Right lobe of liver (tissue), 4 donors: ENCODE measurements at regions not wholly inside any gene's neighbourhood (a gene's known extent, or its start where the extent isn't known, plus 50 kb on each side); places are given as distances from the start of the nearest gene placed in this dataset.

ENCODE experiments used
- CTCF ChIP-seq, 4 donors: fragments of 200-600 bp in 3 of 4; fragments of 450-650 bp in 1 of 4; IDR thresholded peaks; one replicate each; pipeline versions ENCODE4 v1.5.1 to v1.8.0; 2016 to 2022; ENCODE audit warnings: antibody characterized with exemption in 4 of 4, mild to moderate bottlenecking in 2 of 4
- POLR2A ChIP-seq: fragments of 450-650 bp; IDR thresholded peaks from one replicate; pipeline ENCODE4 v1.6.1; 2017; ENCODE audit warnings: antibody characterized with exemption, mild to moderate bottlenecking
- donor health status: DM: no; HTN: no; CAD: no.
- donor health status: DM: no; HTN: no; CAD: no.
- donor health status: DM: no; HTN: yes; CAD: no.

- TF ChIP-seq CTCF (IDR thresholded peaks at IDR 0.05) (no peak), POLR2A (no peak)
Observed at GRCh38 chr22:49608228-49608627, 219.4 kb downstream of the BRD1 start.
